ENCODE measurements at regions not wholly inside any gene's neighbourhood (a gene's known extent, or its start where the extent isn't known, plus 50 kb on each side); places are given as distances from the start of the nearest gene placed in this dataset.

- TF ChIP-seq CTCF (IDR thresholded peaks at IDR 0.05) (no peak), POLR2A (IDR thresholded peaks at IDR 0.05) (no peak), POLR2AphosphoS5 (IDR thresholded peaks at IDR 0.05; ENCODE audit: insufficient read depth in 1 of 2, low read depth in 1 of 2) (no peak)
Measured at GRCh38 chr12:89846473-89847055, 137.9 kb upstream of the ATP2B1 start.

Measured in vagina (tissue), 2 donors.